HG03039 (cell line): ENCODE measurements at regions not wholly inside any gene's neighbourhood (a gene's known extent, or its start where the extent isn't known, plus 50 kb on each side); places are given as distances from the start of the nearest gene placed in this dataset.
"Not testable (repeated sequence)": the region's sequence is repeated elsewhere in the genome, so short reads cannot be mapped to it uniquely, and the experiment has no call there.

Experiments used
- ATAC-seq: cut with Tn5 transposase; IDR thresholded peaks from one replicate; pipeline ENCODE4 v1.9.1; 2021; ENCODE audit warnings: mild to moderate bottlenecking, moderate library complexity; ENCODE audit not compliant: unreplicated experiment

DNA sequence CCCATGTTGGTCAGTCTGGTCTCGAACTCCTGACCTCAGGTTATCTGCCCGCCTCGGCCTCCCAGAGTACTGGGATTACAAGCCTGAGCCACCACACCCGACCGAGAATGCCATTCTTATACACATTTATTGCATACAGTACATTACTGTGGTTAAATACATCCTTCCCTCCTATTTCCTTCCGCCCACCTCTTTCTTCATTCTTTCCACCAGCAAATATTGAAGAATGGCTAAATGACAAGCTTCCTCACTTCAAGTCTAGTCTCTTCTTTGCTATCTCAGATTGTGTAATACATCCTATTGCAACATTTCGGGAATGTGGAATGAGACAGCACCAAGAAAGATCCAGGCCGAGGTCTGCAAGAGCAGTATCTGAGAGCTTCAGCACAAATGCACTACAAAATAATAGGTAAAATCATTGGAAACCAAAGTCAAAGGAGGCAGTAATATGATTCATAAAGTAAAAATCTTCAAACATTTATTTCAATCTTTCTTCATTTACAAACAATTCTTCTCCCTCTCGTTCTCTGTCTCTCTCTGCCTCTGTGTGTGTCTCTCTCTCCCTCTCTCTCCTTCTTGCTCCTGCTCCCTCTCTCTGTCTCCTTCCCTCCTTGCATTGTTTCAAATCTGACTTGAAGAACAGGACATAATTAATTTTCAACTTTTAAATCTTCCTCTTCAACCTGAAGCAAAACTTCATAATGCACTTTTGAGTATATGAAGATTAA, 94.7 kb upstream of the TGFBR2 start:
- no peak for ATAC-seq

DNA sequence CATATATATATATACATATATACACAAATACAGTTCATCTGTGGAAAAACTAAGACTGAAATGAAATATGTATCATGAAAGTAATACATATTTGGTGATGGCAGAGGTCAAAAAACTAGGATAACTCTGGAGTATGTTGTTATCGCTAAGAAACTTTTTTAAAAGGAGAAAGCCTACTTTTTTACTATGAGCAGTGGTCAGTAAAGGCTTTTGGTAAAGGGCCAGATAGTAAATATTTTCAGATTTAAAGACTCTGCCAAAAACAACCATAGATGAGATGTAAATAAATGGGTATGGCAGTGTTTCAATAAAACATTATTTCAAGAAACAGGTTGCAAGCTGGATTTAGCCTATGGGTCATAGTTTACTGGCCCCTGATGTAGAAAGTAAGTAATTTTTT, 93.8 kb upstream of the TGFBR2 start:
- no peak for ATAC-seq

DNA sequence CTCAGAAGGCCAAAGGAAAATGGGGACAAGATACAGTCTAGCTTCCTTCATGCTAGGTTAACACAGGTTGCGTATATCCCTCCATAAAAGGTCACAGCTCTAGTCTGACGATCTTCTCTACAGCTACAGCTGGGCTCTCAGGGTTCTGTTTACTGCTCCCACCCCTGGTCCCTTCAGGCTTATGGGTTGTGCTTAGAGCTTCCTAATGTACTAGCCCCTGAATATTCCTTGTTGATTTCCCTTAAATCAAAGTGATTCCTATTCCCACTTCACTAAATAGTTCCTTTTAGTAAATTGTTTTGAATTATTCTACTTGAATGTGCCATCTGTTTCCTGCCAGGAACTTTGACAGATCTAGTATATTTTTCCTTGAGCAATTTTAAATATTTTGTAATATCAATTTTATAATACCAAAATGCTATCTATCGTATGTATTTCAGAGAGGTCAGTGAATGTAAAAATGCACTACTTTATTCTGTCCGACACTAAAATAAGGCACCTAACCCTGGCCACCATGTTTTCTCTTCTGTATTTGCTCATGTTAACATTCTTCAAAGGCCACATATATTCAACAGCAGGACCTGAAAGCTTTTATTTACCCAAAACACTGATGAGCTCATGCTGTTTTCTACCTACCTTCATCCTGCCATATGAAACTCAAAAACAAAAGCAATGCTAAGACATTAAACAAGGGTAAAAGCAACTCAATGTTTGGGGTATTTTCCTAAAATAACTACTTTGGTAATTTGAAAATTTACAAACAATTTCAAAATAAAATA, 92.8 kb upstream of the TGFBR2 start:
- ATAC-seq: no peak

DNA sequence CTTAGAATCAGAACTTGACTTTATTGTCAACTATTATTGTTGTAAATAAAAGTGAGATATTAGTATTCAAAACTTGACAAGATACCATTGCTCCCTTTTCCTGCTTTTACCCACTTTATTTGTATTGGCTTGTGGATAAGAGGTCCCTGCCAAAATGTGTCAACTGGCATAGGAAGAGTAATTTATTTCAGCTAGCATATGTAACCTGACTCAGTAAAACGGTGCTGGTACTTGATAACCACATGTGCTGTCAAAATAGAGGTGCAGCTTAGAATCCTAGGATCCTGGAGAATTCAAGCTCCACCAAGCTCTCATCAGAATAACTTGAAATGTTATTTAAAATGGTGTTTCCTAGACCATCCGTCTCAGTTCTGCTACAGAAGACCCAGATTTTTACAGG, 90.2 kb upstream of the TGFBR2 start:
- ATAC-seq: no peak

DNA sequence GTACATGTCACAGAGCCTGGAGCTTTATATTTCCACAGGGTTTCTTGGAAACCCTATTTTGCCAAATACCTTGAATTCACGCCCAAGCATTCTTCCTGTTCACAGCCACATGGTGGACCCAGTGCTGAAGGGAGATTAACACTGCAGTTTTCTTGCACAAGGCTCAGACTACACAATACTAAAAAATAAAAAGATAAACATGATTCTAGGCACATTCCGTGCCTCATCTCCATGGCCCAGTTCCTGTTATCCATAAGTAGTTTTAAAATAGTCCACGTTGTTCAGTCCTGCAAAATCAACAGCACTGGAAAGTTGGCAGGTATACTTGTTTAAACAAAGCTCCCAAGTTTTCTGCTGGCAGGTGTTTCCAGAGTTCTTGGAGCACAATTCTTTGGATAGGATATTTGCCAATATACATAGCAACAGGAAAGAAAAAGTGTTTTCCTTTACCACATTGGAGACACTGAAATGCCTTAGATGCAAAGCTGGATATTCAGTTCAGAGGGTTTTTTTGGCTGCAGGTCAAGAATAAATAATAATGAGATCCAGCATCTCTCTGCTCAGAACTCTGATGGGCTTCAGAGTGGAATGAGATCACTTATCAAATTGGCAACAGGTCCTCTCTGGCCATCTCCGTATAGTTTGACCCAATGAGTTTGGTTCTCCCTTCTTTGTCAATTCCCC, 88.1 kb upstream of the TGFBR2 start:
- no peak for ATAC-seq

DNA sequence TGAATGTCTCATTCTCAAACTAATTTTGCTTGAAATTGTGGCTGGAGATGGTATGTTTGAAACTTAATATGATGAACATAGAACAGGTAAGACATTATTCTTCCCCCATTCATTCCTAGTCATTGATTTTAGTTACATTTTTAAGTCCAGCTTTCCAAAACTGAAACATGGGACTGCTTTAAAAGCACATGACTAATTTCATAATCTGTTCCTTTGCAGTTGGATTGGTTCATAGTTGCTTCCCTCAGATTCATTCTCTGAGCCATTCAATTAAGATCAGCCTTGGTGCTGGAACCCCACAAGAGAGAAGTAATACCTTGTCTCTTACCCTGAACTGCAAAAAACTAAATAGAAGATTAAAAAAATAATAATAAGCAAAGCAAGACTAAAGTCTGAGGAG, 87.5 kb upstream of the TGFBR2 start:
- ATAC-seq: no peak

DNA sequence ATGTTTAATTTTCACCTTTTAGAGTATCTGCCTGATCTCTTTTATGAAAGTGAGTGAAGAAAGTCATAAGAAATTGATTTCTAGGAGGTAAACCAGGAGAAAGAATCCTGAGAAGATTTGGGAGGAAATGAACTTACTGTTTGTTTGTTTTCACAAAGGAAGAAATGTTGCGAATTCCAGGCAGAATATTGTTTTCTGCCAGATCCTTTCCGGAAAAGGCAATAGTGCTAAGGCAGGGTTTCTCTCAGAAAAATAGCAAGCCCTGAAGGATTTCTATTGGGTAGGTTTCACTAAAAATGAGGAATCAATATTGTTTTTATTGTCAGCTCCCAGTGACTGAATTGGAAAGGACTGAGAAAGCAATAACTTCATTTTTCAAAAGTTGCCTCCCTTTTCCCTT, 85.7 kb upstream of the TGFBR2 start:
- ATAC-seq: no peak

DNA sequence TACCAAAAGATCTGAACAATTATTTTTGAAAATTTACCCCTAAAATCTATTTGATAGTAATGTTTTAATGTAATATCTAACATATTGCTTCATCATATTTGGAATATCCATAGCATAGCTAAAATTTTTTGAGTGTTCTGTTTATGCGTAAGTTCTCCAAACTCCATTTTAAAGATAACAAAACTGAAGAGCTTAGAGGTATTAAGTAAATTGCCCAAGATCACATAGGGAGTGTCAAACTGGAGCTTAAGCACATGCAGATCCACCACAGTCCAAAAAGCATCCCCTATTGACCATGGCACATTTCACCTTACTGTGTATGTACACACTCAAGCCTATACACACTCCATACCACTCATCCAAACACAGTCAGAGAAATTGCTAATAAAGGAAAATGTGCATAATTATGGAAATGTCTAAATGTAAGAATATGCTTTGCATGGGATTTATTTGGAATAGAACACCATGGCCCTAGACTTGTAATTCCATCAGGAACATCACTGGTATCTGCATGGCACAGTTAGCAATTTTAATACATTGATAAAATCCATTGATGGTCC, 85.2 kb upstream of the TGFBR2 start:
- ATAC-seq: no peak

DNA sequence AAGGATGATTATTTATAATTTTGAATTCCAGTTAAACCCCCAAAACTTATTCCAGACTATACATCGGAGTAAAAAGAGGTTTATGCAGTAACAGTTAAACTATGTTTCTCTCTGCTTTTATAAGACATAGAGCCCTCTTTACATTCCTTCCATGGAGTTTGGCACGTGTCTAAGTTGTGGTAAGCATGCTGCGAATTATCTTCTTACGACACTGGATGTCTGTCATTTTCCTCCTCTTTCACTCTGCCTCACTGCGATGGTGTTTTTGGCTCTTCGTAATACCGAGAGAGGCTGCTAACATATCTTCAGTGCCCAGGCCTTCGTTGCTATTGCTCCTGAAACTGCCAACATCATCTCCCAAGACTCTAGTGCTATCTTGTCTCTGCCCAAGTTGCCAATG, 83.9 kb upstream of the TGFBR2 start:
- no peak for ATAC-seq

DNA sequence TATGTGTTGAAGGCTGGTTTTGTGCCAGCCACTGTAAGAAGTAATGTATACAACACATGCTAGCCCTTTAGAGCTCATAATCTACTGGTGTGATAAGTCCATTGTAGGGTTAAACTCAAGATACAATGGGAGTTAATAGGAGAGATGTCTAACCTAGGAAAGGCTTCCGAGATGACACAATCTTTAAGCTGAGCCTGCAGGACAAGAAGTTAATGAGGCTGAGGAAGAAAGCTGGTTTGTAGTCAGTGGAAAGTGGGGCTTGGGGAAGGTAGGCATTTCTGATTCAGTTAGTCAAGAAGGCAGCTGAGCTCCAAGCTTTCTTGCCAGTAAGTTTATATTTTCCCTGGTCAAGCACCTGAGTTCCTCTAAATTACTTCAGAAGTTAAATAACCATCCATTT, 83.0 kb upstream of the TGFBR2 start:
- no peak for ATAC-seq

DNA sequence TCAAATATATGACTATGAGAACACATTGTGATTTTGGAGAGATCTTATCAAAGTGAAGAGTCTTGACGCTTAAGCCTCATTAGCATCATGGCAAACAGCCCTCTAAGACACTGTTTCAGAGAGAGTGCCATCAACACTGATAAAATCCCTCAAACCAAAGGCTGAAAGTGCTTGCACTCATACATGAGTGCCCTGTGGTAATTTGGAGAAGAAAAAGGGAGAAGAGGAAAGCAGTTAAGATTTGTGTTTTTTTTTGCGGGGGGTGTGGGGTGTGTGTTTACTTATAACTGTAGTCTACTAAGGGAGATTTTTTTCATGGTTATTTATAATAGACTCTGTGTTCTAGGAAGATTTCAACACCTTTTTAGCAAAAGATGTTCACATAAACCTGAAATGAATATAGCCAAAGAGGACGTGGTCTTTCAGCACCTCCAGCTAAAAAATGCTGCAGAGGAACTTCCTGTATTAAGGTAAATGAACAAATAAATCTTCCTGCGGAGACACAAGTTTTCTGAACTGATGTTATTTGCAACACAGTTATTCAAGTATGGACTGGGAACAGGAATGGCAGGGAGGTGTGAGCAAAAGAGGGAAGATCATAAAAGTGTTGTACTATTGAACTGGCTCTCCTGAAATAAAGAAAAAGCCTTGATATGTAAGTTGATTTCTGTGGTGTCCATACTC, 81.9 kb upstream of the TGFBR2 start:
- no peak for ATAC-seq

DNA sequence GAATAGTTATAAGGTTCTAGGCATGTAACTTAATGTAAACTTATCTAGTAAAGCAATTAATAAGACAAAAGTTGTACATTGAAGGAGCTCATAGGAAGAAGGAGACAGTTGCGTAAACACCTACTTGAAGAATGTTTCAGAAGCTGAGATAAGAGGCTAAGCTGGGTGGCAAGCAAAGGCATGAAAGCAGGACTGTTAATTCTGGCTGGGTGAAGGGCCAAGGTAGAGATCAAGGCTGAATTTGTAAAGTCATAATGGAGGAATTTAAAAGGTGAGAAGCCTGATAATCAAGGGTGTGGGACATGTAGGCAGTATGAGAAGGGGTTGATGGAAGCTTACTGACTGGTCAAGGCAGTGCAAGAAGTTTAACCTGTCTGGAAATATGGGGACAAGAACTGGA, 80.4 kb upstream of the TGFBR2 start:
- ATAC-seq: no peak

DNA sequence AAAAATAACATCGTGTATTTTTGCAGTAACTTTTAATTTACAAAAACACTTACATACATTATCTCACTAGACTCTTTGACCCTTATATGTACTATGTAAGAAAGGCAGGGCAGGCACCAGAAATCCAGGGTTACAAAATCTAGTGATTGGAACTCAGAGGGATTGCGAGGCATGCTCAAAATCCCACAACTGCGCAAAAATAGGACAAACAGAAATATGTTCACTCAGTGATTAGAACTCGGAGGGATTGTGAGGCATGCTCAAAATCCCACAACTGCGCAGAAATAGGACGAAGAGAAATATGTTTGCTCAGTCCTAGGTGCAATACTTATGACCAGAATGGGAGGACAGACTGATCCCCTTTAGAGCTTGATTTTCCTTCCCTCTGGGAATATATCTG, 79.2 kb upstream of the TGFBR2 start:
- ATAC-seq: no peak

DNA sequence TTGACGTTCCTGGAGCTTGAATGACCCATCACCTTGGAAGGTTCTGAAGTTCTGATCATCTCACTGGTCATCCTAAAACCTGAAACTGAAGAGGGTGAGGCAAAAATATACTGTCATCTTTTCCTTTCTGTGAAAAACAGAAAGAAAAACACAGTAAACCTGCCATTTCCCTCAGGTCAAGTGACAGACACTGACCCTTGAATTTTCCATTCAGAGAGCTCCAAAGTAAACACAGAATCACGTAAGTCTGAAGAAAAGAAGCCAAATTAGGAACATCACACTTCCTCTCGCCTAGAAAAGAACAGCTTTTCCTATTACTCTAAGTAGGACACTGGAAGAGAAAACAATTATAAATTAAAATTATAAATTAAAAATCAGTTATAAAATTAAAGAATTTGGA, 78.7 kb upstream of the TGFBR2 start:
- no peak for ATAC-seq

DNA sequence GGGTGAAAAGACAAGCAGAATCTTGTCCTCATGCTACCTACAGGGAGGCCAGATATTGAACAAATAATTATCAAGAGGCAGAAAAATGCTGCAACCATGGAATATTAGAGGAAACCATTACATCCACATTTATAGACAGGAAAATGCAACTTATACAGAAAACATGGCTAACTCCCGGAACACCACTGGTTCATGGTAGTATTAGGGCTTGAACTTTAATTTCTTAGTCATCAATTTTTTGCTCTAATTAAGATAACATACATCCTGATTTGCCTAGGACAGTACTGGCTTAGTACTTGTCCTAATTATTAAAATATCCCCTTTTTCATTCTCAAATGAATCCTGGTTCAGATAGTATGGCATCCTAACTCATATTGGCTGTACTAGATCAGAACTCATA, 76.3 kb upstream of the TGFBR2 start:
- no peak for ATAC-seq

DNA sequence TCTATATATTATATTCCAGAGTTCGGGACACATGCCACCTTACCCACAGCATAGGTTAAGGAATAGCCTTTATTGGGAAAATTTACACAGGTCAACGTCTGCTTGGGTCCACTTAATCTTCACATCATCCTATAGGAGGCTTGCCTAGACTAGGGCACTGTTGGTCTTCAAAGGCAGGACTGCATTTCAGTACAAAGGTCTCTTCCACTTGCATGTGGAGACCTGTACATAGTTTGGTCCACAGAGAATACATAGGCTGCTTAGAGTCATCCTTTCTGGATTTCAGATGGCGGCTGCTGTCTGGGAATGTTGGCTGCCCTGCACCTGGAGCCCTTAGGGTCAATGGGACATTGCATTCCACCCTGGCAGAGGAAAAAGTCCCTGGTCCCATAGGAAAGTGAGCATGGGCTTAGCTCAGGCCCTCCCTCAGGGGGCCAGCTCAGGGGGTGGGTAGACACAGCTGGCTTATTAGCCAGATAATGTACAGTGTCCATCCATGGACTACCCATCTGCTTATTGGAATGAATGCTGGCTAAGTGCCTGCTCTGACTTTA, 75.3 kb upstream of the TGFBR2 start:
- ATAC-seq: no peak

DNA sequence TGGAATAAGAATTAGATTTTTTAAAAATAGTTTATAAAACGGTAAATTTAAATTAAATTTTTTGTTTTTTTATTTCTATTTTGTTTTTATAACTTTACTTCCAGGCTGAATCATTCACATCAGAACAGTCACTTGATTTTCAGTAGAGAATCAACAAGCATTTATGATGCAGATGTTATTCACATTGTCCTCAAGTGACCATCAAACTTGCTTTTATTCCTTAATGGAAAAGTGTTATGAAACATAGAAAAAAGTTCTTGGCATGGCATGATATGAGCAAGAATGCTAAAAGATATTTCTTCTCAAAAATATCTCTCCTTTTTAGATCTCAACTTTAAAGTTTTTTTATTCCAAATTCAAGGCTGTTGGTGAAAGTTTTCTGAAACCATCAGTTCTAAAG, 70.9 kb upstream of the TGFBR2 start:
- ATAC-seq: no peak

DNA sequence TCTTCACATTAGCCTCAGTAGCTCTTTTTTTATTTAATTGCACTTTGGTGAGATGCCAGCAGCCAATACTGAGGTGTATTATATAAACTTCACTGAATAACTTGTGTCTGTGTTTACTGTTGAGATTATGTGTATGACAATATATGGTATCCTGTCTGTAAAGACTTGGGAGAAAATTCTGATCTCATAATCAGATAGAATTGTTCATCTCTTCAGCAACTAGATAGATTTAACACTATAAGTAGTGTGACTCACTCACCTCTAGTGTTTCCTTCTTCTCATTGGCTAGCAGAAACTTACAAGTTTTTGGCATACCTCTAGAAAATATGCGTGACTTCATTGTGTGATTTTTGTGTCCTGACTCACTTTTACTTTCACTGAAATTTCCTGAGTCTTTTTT, 67.6 kb upstream of the TGFBR2 start:
- no peak for ATAC-seq

DNA sequence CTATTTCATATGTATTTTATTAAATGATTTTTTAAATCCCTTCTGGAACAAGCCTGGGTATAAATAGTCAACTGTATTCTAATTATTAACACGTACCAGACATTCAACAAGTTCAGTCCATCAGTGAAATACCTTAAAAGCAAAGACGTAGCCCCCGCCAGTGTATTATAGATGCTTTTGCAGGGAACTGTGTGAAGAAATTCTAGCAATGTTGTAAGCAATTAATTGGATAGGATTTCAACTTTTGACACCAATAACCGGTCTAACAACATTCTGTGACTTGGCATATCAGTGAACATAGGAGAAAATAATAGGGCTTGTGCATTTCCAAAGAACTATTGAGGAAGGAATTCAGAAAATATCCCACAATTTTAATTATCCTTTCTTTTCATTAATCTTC, 67.2 kb upstream of the TGFBR2 start:
- ATAC-seq: no peak

DNA sequence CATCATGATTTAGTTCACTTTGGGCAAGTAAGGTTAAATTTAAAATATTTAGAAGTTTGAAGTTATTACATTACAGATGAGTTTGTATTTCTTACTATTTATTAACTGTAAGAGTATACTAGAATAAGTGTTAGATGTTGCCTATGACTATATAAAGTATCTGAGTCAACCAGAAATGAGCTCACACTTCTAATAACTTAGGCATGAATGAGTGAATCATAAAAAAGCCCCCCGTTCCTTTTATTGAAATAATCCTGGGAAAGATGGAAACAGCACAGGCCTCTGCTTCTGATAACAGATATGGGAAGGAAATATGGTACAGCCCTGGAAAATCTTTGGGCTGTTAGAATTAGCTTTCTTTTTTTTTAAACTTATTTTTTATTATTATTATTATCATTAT, 66.6 kb upstream of the TGFBR2 start:
- no peak for ATAC-seq

DNA sequence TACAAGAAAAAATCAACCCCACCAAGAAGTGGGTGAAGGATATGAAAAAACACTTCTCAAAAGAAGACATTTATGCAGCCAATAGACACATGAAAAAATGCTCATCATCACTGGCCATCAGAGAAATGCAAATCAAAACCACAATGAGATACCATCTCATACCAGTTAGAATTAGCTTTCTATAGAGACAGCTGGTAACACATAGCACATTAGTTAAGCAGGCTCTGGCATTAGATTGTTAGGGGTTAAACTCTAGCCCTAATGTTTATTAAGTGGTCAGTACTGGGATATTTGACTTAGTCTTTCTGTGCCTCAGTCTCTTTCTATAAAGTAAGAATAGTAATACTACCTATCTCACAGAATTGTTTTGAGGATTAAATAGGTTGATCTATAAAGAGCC, 65.2 kb upstream of the TGFBR2 start:
- ATAC-seq: not testable (repeated sequence)
